GM21723 (cell line): ENCODE measurements at regions not wholly inside any gene's neighbourhood (a gene's known extent, or its start where the extent isn't known, plus 50 kb on each side); places are given as distances from the start of the nearest gene placed in this dataset.

Source experiments
- ATAC-seq: cut with Tn5 transposase; IDR thresholded peaks from one replicate; pipeline ENCODE4 v1.9.1; 2021; ENCODE audit warnings: mild to moderate bottlenecking, moderate library complexity; ENCODE audit not compliant: unreplicated experiment

- no peak for ATAC-seq
Measured at GRCh38 chr1:71267220-71267619, 186.4 kb upstream of the ZRANB2 start.

GRCh38 chr1:71264039-71264438 is 183.2 kb upstream of the ZRANB2 start:
- ATAC-seq = no peak

GRCh38 chr1:71262970-71263369 is 182.1 kb upstream of the ZRANB2 start:
- ATAC-seq = no peak

- no peak for ATAC-seq
Measured at GRCh38 chr1:71252900-71253299, 172.1 kb upstream of the ZRANB2 start.

- ATAC-seq = no peak
Measured at GRCh38 chr1:71245246-71245645, 164.4 kb upstream of the ZRANB2 start.

GRCh38 chr1:71242239-71242638 is 161.4 kb upstream of the ZRANB2 start:
- ATAC-seq = no peak

- no peak for ATAC-seq
Measured at GRCh38 chr1:71240656-71241055, 159.8 kb upstream of the ZRANB2 start.

- ATAC-seq = no peak
Measured at GRCh38 chr1:71236503-71236902, 155.7 kb upstream of the ZRANB2 start.

GRCh38 chr1:71233645-71234044 is 152.8 kb upstream of the ZRANB2 start:
- no peak for ATAC-seq

- no peak for ATAC-seq
Measured at GRCh38 chr1:71232786-71233185, 152.0 kb upstream of the ZRANB2 start.

- ATAC-seq = no peak
Measured at GRCh38 chr1:71232166-71232763, 151.4 kb upstream of the ZRANB2 start.

GRCh38 chr1:71231751-71232150 is 150.9 kb upstream of the ZRANB2 start:
- no peak for ATAC-seq

- ATAC-seq = no peak
Measured at GRCh38 chr1:71228742-71229365, 148.0 kb upstream of the ZRANB2 start.

- no peak for ATAC-seq
Measured at GRCh38 chr1:71228241-71228640, 147.4 kb upstream of the ZRANB2 start.

- no peak for ATAC-seq
Measured at GRCh38 chr1:71224741-71225377, 144.0 kb upstream of the ZRANB2 start.

GRCh38 chr1:71223641-71224340 is 143.0 kb upstream of the ZRANB2 start:
- ATAC-seq = no peak

GRCh38 chr1:71222668-71223067 is 141.8 kb upstream of the ZRANB2 start:
- no peak for ATAC-seq

- ATAC-seq = no peak
Measured at GRCh38 chr1:71210718-71211117, 129.9 kb upstream of the ZRANB2 start.

GRCh38 chr1:71203241-71203640 is 122.4 kb upstream of the ZRANB2 start:
- ATAC-seq = no peak

- no peak for ATAC-seq
Measured at GRCh38 chr1:71200503-71200902, 119.7 kb upstream of the ZRANB2 start.

- no peak for ATAC-seq
Measured at GRCh38 chr1:71196685-71197084, 115.8 kb upstream of the ZRANB2 start.

GRCh38 chr1:71193153-71193552 is 112.3 kb upstream of the ZRANB2 start:
- no peak for ATAC-seq
